Body of pancreas (tissue), 4 donors: ENCODE measurements at regions not wholly inside any gene's neighbourhood (a gene's known extent, or its start where the extent isn't known, plus 50 kb on each side); places are given as distances from the start of the nearest gene placed in this dataset.

ENCODE experiments used
- ATAC-seq: fragments of 150-250 bp; one replicate; pipeline ENCODE4 v1.9.1; 2016
- DNase-seq, 4 donors: peaks; one replicate each; pipeline ENCODE4 v3.0.0-alpha.2; 2019
- H3K27ac ChIP-seq, 4 donors: fragments of 200-600 bp; sonication (generic); 1 replicate in 3 of 4; 2 replicates in 1 of 4; pipeline versions ENCODE4 v1.5.1 to v1.6.1; 2016 to 2019; ENCODE audit warnings: mild to moderate bottlenecking in 1 of 4, mixed read lengths in 1 of 4, moderate library complexity in 1 of 4
- H3K27me3 ChIP-seq, 2 donors: fragments of 200-600 bp; sonication (generic); one replicate each; pipeline ENCODE4 v1.6.0; 2016; ENCODE audit warnings: mild to moderate bottlenecking in 1 of 2
- H3K36me3 ChIP-seq, 2 donors: fragments of 200-600 bp; sonication (generic); replicated peaks in 1 of 2; 2 replicates each; pipeline ENCODE4 v1.5.1; 2016; ENCODE audit warnings: low read depth in 2 of 2; ENCODE audit not compliant: insufficient read depth in 1 of 2
- H3K4me1 ChIP-seq: fragments of 200-600 bp; sonication (generic); one replicate; pipeline ENCODE4 v1.6.0; 2016
- H3K4me3 ChIP-seq, 2 donors: fragments of 200-600 bp; sonication (generic); 1 replicate in 1 of 2; 2 replicates in 1 of 2; pipeline ENCODE4 v1.5.1; 2016 to 2019
- H3K9me3 ChIP-seq, 3 donors: fragments of 200-600 bp; sonication (generic); 1 replicate in 2 of 3; 2 replicates in 1 of 3; pipeline ENCODE4 v1.5.1; 2016
- CTCF ChIP-seq, 7 experiments: fragments of 450-650 bp in 4 of 7; fragments of 200-600 bp in 3 of 7; sonication (generic) in 3 of 7; IDR thresholded peaks; one replicate each; pipeline ENCODE4 v1.5.1; 2016 to 2019; ENCODE audit warnings: antibody characterized with exemption in 7 of 7
- POLR2A ChIP-seq, 3 donors: fragments of 450-650 bp; IDR thresholded peaks; one replicate each; pipeline ENCODE4 v1.6.1; 2016; ENCODE audit warnings: antibody characterized with exemption in 3 of 3, mild to moderate bottlenecking in 2 of 3
- WGBS, 2 donors: methylation state at CpG; one replicate each; pipeline ENCODE4 v1.1.5; 2017; 5-methylcytosine and 5-hydroxymethylcytosine counted together
- intact Hi-C: fragments of 100-400 bp; cut with DNase I; formaldehyde crosslinking; loops from one replicate; pipeline ENCODE4 v1.15.1; 2023

- H3K36me3 ChIP-seq: no peaks in the 10 kb centered on the region
- ATAC-seq (no peak), DNase-seq (no peak)
- no peaks in the 10 kb centered on the region for H3K4me1 ChIP-seq
- H3K27ac ChIP-seq: no peak overlapping the region
- intact Hi-C loops: no loop called here
- H3K4me3 ChIP-seq: no peak overlapping the region
- no peaks in the 10 kb centered on the region for H3K9me3 ChIP-seq
- TF ChIP-seq CTCF (IDR thresholded peaks at IDR 0.05): no peak
- no peak for TF ChIP-seq POLR2A (IDR thresholded peaks at IDR 0.05)
- H3K27me3 ChIP-seq: no peaks in the 10 kb centered on the region
Observed at GRCh38 chr4:22988526-22988925, 295.8 kb downstream of the GBA3 start.

- Histone ChIP-seq H3K9me3 (no peaks in the 10 kb centered on the region), H3K27me3 (no peaks in the 10 kb centered on the region), H3K27ac (no peak overlapping the region), H3K4me3 (no peak overlapping the region), H3K36me3 (no peaks in the 10 kb centered on the region), H3K4me1 (no peaks in the 10 kb centered on the region)
- DNase-seq (no peak), ATAC-seq (no peak)
- 69 to 75% methylated on average over 5 of the region's 5 CpGs for WGBS, 2 donors
- TF ChIP-seq CTCF (IDR thresholded peaks at IDR 0.05) (no peak), POLR2A (IDR thresholded peaks at IDR 0.05) (no peak)
- intact Hi-C loops: no loop called here
Observed at GRCh38 chr4:22987870-22988269, 295.1 kb downstream of the GBA3 start.

- H3K27ac ChIP-seq: no peak overlapping the region
- H3K4me3 ChIP-seq: no peak overlapping the region
- no peaks in the 10 kb centered on the region for H3K4me1 ChIP-seq
- ATAC-seq (no peak), DNase-seq (no peak)
- H3K9me3 ChIP-seq: no peaks in the 10 kb centered on the region
- H3K36me3 ChIP-seq: no peaks in the 10 kb centered on the region
- H3K27me3 ChIP-seq: no peaks in the 10 kb centered on the region
- no peak for TF ChIP-seq CTCF (IDR thresholded peaks at IDR 0.05)
- no peak for TF ChIP-seq POLR2A (IDR thresholded peaks at IDR 0.05)
- 62 to 80% methylated on average over 2 of the region's 2 CpGs for WGBS, 2 donors
- intact Hi-C loops: no loop called here
Observed at GRCh38 chr4:22986881-22987280, 294.1 kb downstream of the GBA3 start.

GRCh38 chr4:22986262-22986661 lies 293.5 kb downstream of the GBA3 start:
- intact Hi-C loops: no loop called here
- DNase-seq (no peak), ATAC-seq (no peak)
- no peak overlapping the region for H3K4me3 ChIP-seq
- H3K27ac ChIP-seq: no peak overlapping the region
- no peaks in the 10 kb centered on the region for H3K9me3 ChIP-seq
- H3K4me1 ChIP-seq: no peaks in the 10 kb centered on the region
- no peaks in the 10 kb centered on the region for H3K27me3 ChIP-seq
- TF ChIP-seq POLR2A (IDR thresholded peaks at IDR 0.05): no peak
- no peak for TF ChIP-seq CTCF (IDR thresholded peaks at IDR 0.05)
- no peaks in the 10 kb centered on the region for H3K36me3 ChIP-seq

- Histone ChIP-seq H3K4me3 (no peak overlapping the region), H3K27me3 (no peaks in the 10 kb centered on the region), H3K27ac (no peak overlapping the region), H3K36me3 (no peaks in the 10 kb centered on the region), H3K4me1 (no peaks in the 10 kb centered on the region), H3K9me3 (no peaks in the 10 kb centered on the region)
- WGBS, 2 donors: 61 to 62% methylated on average over 2 of the region's 2 CpGs
- intact Hi-C loops: no loop called here
- DNase-seq (no peak), ATAC-seq (no peak)
- TF ChIP-seq CTCF (IDR thresholded peaks at IDR 0.05) (no peak), POLR2A (IDR thresholded peaks at IDR 0.05) (no peak)
Observed at GRCh38 chr4:22984390-22984789, 291.7 kb downstream of the GBA3 start.
